IMR-90 (cell line): ENCODE measurements at regions not wholly inside any gene's neighbourhood (a gene's known extent, or its start where the extent isn't known, plus 50 kb on each side); places are given as distances from the start of the nearest gene placed in this dataset.

Experiments
- ATAC-seq: fragments of 200-7000 bp; cut with Tn5 transposase; 2 replicates; pipeline ENCODE4 v1.9.1; 2020; ENCODE audit warnings: low read depth, mild to moderate bottlenecking, moderate library complexity
- BruUV-seq: library from RNA; stranded (reverse); fragments of 400-500 nt; replicated peaks from 2 replicates; lab custom pipeline; 2021; lab: Mats Ljungman, UMichigan
- CTCF ChIA-PET: fragments of 300-600 bp; formaldehyde crosslinking; extraction: SDS; loops from one replicate; lab custom pipeline; 2021; ENCODE audit warnings: antibody characterized with exemption; lab: Yijun Ruan, JAX
- POLR2A ChIA-PET: fragments of 300-600 bp; sonication (Branson Sonifier 250); formaldehyde crosslinking; loops from one replicate; lab custom pipeline; 2022; ENCODE audit warnings: antibody characterized with exemption; ENCODE audit not compliant: unreplicated experiment; lab: Charles Lee
- DNase-seq: peaks from one replicate; pipeline ENCODE4 v3.0.0; 2013
- H2AFZ ChIP-seq: replicated peaks from 2 replicates; pipeline ENCODE3; 2013; ENCODE audit warnings: low read length, mild to moderate bottlenecking; ENCODE audit not compliant: poor library complexity
- H2AK5ac ChIP-seq: 2 replicates; pipeline ENCODE4 v1.6.1; 2013; ENCODE audit warnings: low read depth, low read length, inconsistent platforms
- H2AK9ac ChIP-seq: replicated peaks from 2 replicates; pipeline ENCODE3; 2013; ENCODE audit warnings: mild to moderate bottlenecking, low read depth, low read length, moderate library complexity; ENCODE audit not compliant: poor library complexity
- H2BK120ac ChIP-seq: 2 replicates; pipeline ENCODE4 v1.6.1; 2013; ENCODE audit warnings: low read depth, low read length, inconsistent platforms
- H2BK15ac ChIP-seq: 3 replicates; pipeline ENCODE4 v1.6.1; 2013; ENCODE audit warnings: low read depth, low read length, inconsistent platforms
- H2BK20ac ChIP-seq: 2 replicates; pipeline ENCODE4 v1.6.1; 2013; ENCODE audit warnings: low read depth, mild to moderate bottlenecking, inconsistent platforms, low read length, moderate library complexity
- H2BK5ac ChIP-seq: 2 replicates; pipeline ENCODE4 v1.6.1; 2013; ENCODE audit warnings: mild to moderate bottlenecking, low read depth, low read length, inconsistent platforms; ENCODE audit not compliant: poor library complexity, severe bottlenecking
- H3K14ac ChIP-seq: replicated peaks from 2 replicates; pipeline ENCODE4 v1.6.1; 2013; ENCODE audit warnings: low read depth, low read length, inconsistent platforms
- H3K18ac ChIP-seq: 2 replicates; pipeline ENCODE4 v1.6.1; 2013; ENCODE audit warnings: low read depth, low read length, control low read depth
- H3K23ac ChIP-seq: 2 replicates; pipeline ENCODE4 v1.6.1; 2013; ENCODE audit warnings: low read depth, low read length, inconsistent platforms
- H3K27ac ChIP-seq: 2 replicates; pipeline ENCODE4 v1.5.1; 2013; ENCODE audit warnings: mild to moderate bottlenecking, control low read depth, low read length; ENCODE audit not compliant: insufficient read depth
- H3K27me3 ChIP-seq: 2 replicates; pipeline ENCODE4 v1.6.1; 2013; ENCODE audit warnings: low read length; ENCODE audit not compliant: control insufficient read depth, insufficient read depth
- H3K36me3 ChIP-seq: 2 replicates; pipeline ENCODE4 v1.6.1; 2013; ENCODE audit warnings: low read length, mixed read lengths; ENCODE audit not compliant: control insufficient read depth, insufficient read depth
- H3K4ac ChIP-seq: 2 replicates; pipeline ENCODE4 v1.6.1; 2013; ENCODE audit warnings: low read depth, low read length, inconsistent platforms
- H3K4me1 ChIP-seq: 2 replicates; pipeline ENCODE4 v1.6.1; 2013; ENCODE audit warnings: low read length, mixed read lengths; ENCODE audit not compliant: control insufficient read depth, insufficient read depth
- H3K4me2 ChIP-seq: 2 replicates; pipeline ENCODE4 v1.6.1; 2013; ENCODE audit warnings: low read depth, mild to moderate bottlenecking, control low read depth, low read length, moderate library complexity
- H3K4me3 ChIP-seq: 2 replicates; pipeline ENCODE4 v1.5.1; 2013; ENCODE audit warnings: low read depth, mild to moderate bottlenecking, control low read depth, low read length, moderate library complexity; ENCODE audit not compliant: insufficient read depth
- H3K56ac ChIP-seq: 2 replicates; pipeline ENCODE4 v1.6.1; 2013; ENCODE audit warnings: low read length, inconsistent platforms; ENCODE audit not compliant: insufficient read depth; ENCODE audit errors: extremely low read depth
- H3K79me1 ChIP-seq, 2 experiments: 2 replicates each; pipeline ENCODE4 v1.6.1; 2013; ENCODE audit warnings: low read length in 2 of 2, inconsistent platforms in 1 of 2, low read depth in 1 of 2
- H3K9ac ChIP-seq: 2 replicates; pipeline ENCODE4 v1.6.1; 2013; ENCODE audit warnings: low read depth, low read length, control low read depth
- H3K9me1 ChIP-seq: 2 replicates; pipeline ENCODE4 v1.6.1; 2013; ENCODE audit warnings: low read length, inconsistent platforms; ENCODE audit not compliant: insufficient read depth
- H3K9me3 ChIP-seq: 2 replicates; pipeline ENCODE4 v1.6.1; 2013; ENCODE audit warnings: low read length; ENCODE audit not compliant: control insufficient read depth, insufficient read depth
- H4K20me1 ChIP-seq: 2 replicates; pipeline ENCODE4 v1.6.1; 2013; ENCODE audit warnings: low read length, inconsistent platforms; ENCODE audit not compliant: insufficient read depth
- H4K5ac ChIP-seq: 2 replicates; pipeline ENCODE4 v1.6.1; 2013; ENCODE audit warnings: mild to moderate bottlenecking, low read depth, low read length, control low read depth
- H4K8ac ChIP-seq, 2 experiments: 2 replicates each; pipeline ENCODE4 v1.6.1; 2013; ENCODE audit warnings: low read depth in 2 of 2, low read length in 2 of 2, control low read depth in 1 of 2, inconsistent platforms in 1 of 2
- H4K91ac ChIP-seq: 2 replicates; pipeline ENCODE4 v1.6.1; 2013; ENCODE audit warnings: low read depth, low read length, inconsistent platforms; ENCODE audit not compliant: insufficient read depth
- BHLHE40 ChIP-seq: fragments of 150-350 bp; IDR thresholded peaks from 2 replicates; pipeline ENCODE4 v1.6.1; 2016; ENCODE audit warnings: mild to moderate bottlenecking, low read depth, low read length
- CHD1 ChIP-seq: IDR thresholded peaks from 2 replicates; pipeline ENCODE4 v1.6.1; 2012; ENCODE audit warnings: low read depth, low read length, improper control_type of control experiment
- CTCF ChIP-seq: conservative IDR thresholded peaks from 2 replicates; pipeline ENCODE4 v1.5.1; 2012; ENCODE audit warnings: mild to moderate bottlenecking, low read depth, low read length, improper control_type of control experiment
- ELK1 ChIP-seq: fragments of 150-350 bp; IDR thresholded peaks from 2 replicates; pipeline ENCODE4 v1.6.1; 2016; ENCODE audit warnings: low read depth, mild to moderate bottlenecking, low read length, moderate library complexity, borderline replicate concordance
- FOS ChIP-seq: fragments of 150-350 bp; IDR thresholded peaks from 2 replicates; pipeline ENCODE4 v1.6.1; 2016; ENCODE audit warnings: low read depth, low read length
- MAFK ChIP-seq: IDR thresholded peaks from 2 replicates; pipeline ENCODE4 v1.6.1; 2012; ENCODE audit warnings: low read depth, low read length, improper control_type of control experiment
- MAZ ChIP-seq: IDR thresholded peaks from 2 replicates; pipeline ENCODE4 v1.6.1; 2012; ENCODE audit warnings: low read depth, mild to moderate bottlenecking, low read length, improper control_type of control experiment, moderate library complexity, borderline replicate concordance
- MXI1 ChIP-seq: IDR thresholded peaks from 2 replicates; pipeline ENCODE4 v1.6.1; 2012; ENCODE audit warnings: low read depth, mild to moderate bottlenecking, low read length, moderate library complexity, borderline replicate concordance
- POLR2A ChIP-seq: IDR thresholded peaks from 2 replicates; pipeline ENCODE4 v1.6.1; 2012; ENCODE audit warnings: mild to moderate bottlenecking, low read depth, low read length
- RAD21 ChIP-seq: IDR thresholded peaks from 2 replicates; pipeline ENCODE4 v1.6.1; 2012; ENCODE audit warnings: low read length, improper control_type of control experiment
- RCOR1 ChIP-seq: IDR thresholded peaks from 2 replicates; pipeline ENCODE4 v1.6.1; 2012; ENCODE audit warnings: mild to moderate bottlenecking, low read length, improper control_type of control experiment; ENCODE audit not compliant: insufficient replicate concordance
- RFX5 ChIP-seq: IDR thresholded peaks from 2 replicates; pipeline ENCODE4 v1.8.0; 2012; ENCODE audit warnings: low read depth, mild to moderate bottlenecking, low read length, moderate library complexity
- SMC3 ChIP-seq: fragments of 150-350 bp; IDR thresholded peaks from 2 replicates; pipeline ENCODE4 v1.6.1; 2016; ENCODE audit warnings: low read depth, mild to moderate bottlenecking, antibody characterized with exemption, low read length, moderate library complexity
- USF2 ChIP-seq: fragments of 150-350 bp; IDR thresholded peaks from 2 replicates; pipeline ENCODE4 v1.6.1; 2017; ENCODE audit warnings: mild to moderate bottlenecking, antibody characterized with exemption, low read length, low read depth
- WGBS, 2 experiments: methylation state at CpG; one replicate each; pipeline versions ENCODE4 v1.1.5 to v1.1.7; 2013; ENCODE audit warnings: missing lambda C conversion rate in 2 of 2; ENCODE audit not compliant: insufficient read length in 1 of 2; ENCODE audit errors: extremely low coverage in 2 of 2; 5-methylcytosine and 5-hydroxymethylcytosine counted together
- dilution Hi-C: fragments of 300-500 bp; cut with HindIII; formaldehyde crosslinking; loops from one replicate; pipeline ENCODE4 v1.14.3; 2018; ENCODE audit warnings: low sequenced_read_pairs; ENCODE audit not compliant: unreplicated experiment
- in situ Hi-C: fragments of 300-500 bp; cut with MboI; formaldehyde crosslinking; loops from 3 replicates; pipeline ENCODE4 v1.14.3; 2019; ENCODE audit warnings: low sequenced_read_pairs, inconsistent platforms, mixed read lengths
- intact Hi-C: fragments of 100-400 bp; cut with micrococcal nuclease; formaldehyde crosslinking; loops from 2 replicates; pipeline ENCODE4 v1.10.0; 2022

- intact Hi-C loops = no loop called here
- no peak overlapping the region for H4K8ac ChIP-seq
- H3K9me3 ChIP-seq = no peaks in the 10 kb centered on the region
- no peaks in the 10 kb centered on the region for H3K27me3 ChIP-seq
- no peak overlapping the region for H2BK15ac ChIP-seq
- in situ Hi-C loops = no loop called here
- H2BK20ac ChIP-seq = no peak overlapping the region
- no TSS peak for BruUV-seq
- POLR2A ChIA-PET = no interaction called here
- no peak overlapping the region for H3K4me2 ChIP-seq
- no peak overlapping the region for H3K14ac ChIP-seq
- no peak overlapping the region for H3K4me3 ChIP-seq
- ATAC-seq (no peak), DNase-seq (no peak)
- H2AFZ ChIP-seq = no peak overlapping the region
- TF ChIP-seq SMC3 (no peak), USF2 (no peak), RCOR1 (no peak), CHD1 (no peak), MAZ (no peak), MAFK (no peak), MXI1 (no peak), ELK1 (no peak), RFX5 (no peak), BHLHE40 (no peak), CTCF (no peak), RAD21 (no peak), POLR2A (no peak), FOS (no peak)
- H2AK9ac ChIP-seq = no peak overlapping the region
- no peak overlapping the region for H3K23ac ChIP-seq
- no CpG with 5 or more reads among the region's 3 CpGs for WGBS, 2 experiments
- H3K18ac ChIP-seq = no peak overlapping the region
- no peak overlapping the region for H3K56ac ChIP-seq
- no peak overlapping the region for H2BK5ac ChIP-seq
- dilution Hi-C loops = no loop called here
- H4K5ac ChIP-seq = no peak overlapping the region
- no peak overlapping the region for H2BK120ac ChIP-seq
- H3K9me1 ChIP-seq = no peaks in the 10 kb centered on the region
- no peak overlapping the region for H2AK5ac ChIP-seq
- no peaks in the 10 kb centered on the region for H4K20me1 ChIP-seq
- H3K27ac ChIP-seq = no peak overlapping the region
- no peaks in the 10 kb centered on the region for H3K4me1 ChIP-seq
- no peaks in the 10 kb centered on the region for H3K36me3 ChIP-seq
- H4K91ac ChIP-seq = no peak overlapping the region
- H3K4ac ChIP-seq = no peak overlapping the region
- no peaks in the 10 kb centered on the region for H3K79me1 ChIP-seq
- CTCF ChIA-PET = no interaction called here
- no peak overlapping the region for H3K9ac ChIP-seq
These were observed 116.0 kb upstream of the MAN2A1 start for GRCh38 chr5:109573766-109574165.
